ENCODE measurements at regions not wholly inside any gene's neighbourhood (a gene's known extent, or its start where the extent isn't known, plus 50 kb on each side); places are given as distances from the start of the nearest gene placed in this dataset.

DNA sequence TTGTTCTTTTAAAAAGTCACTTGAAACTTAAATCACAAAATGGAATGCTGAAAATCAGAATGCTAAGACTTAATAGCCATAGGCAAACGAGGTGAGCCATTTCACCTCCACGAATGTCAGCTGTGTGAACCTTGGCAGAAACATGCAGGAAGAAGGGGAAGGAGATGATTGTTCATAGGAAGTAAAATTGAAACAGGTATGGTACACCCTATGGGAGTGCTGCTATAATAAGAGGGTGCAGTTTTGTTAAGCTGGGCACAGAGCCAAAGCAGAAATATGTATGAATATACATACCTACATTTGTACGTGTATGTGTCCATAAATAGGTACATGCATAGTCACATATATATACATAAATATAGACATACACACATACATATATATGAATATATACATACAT lies 51.0 kb upstream of the SPINK5 start:
- intact Hi-C loops (cut with DNase I): loop anchor here in 1 of 2 donors (1.0 kb wide), 1 partner anchor 16 kb away; no protein-coding TSS in a partner anchor
- no peaks in the 10 kb centered on the region for H3K4me1 ChIP-seq
- H3K27ac ChIP-seq: no peak overlapping the region
- WGBS, 3 donors: 24 to 35% (median 32%) methylated on average over 3 of the region's 3 CpGs
- no peaks in the 10 kb centered on the region for H3K36me3 ChIP-seq (ENCODE audit: insufficient read depth in 1 of 2, low read depth in 1 of 2)
- no peaks in the 10 kb centered on the region for H3K9me3 ChIP-seq
- H3K27me3 ChIP-seq (ENCODE audit: insufficient read depth in 3 of 3, low read length in 2 of 3): no peaks in the 10 kb centered on the region
- DNase-seq: no peak
- TF ChIP-seq CTCF (IDR thresholded peaks at IDR 0.05): no peak
- no peak for ATAC-seq
- no peak overlapping the region for H3K4me3 ChIP-seq

- H3K9me3 ChIP-seq: no peaks in the 10 kb centered on the region
- no peak for ATAC-seq
- no peaks in the 10 kb centered on the region for H3K27me3 ChIP-seq (ENCODE audit: insufficient read depth in 3 of 3, low read length in 2 of 3)
- no peak overlapping the region for H3K27ac ChIP-seq
- WGBS, 3 donors: 66 to 78% (median 67%) methylated on average over 3 of the region's 3 CpGs
- TF ChIP-seq CTCF (IDR thresholded peaks at IDR 0.05): no peak
- intact Hi-C loops (cut with DNase I): loop anchor here in 1 of 2 donors (1.0 kb wide), 1 partner anchor 14 kb away; no protein-coding TSS in a partner anchor
- DNase-seq: no peak
- no peaks in the 10 kb centered on the region for H3K36me3 ChIP-seq (ENCODE audit: insufficient read depth in 1 of 2, low read depth in 1 of 2)
- no peaks in the 10 kb centered on the region for H3K4me1 ChIP-seq
- H3K4me3 ChIP-seq: no peak overlapping the region
Observed at GRCh38 chr5:148011398-148012137, 52.2 kb upstream of the SPINK5 start.

DNA sequence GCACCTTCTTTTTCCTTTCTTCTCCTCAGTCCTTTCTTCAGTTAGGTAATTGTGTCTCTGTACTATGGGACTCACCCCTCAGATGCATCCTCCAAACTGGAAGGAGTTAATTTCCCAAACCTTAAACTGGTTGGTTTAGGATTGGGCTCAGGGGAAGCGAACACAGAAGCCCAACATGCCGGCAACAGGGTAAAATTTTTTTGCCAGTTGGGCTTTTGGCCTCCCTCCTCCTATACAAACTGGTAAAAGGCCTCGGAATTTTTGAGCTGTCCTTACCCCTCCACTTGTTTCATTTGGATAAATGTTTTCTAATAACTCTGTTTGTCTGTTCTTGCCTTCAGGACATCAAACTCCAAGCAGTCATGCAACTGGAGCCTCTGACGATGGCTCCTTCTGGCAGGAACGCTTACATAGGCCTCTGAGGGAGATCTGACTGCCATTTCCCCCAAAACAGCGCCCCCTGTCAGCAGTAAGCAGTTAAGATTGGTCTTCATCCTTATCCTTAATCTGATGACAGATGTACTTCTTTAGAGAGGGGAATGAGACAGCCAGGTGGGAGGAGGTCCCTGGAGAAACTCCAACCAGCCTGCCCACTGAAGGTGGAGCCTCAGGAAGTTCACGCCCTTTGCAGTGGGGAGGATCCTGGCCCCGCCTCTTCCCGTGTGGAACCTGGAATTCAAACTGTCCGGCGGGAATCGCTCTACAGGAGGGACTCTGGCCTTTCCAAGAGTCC lies 57.8 kb upstream of the SPINK5 start:
- DNase-seq: no peak
- no peaks in the 10 kb centered on the region for H3K36me3 ChIP-seq (ENCODE audit: insufficient read depth in 1 of 2, low read depth in 1 of 2)
- H3K9me3 ChIP-seq: peaks cover 8% of the 10 kb centered on the region
- ATAC-seq: no peak
- intact Hi-C loops (cut with DNase I): no loop called here
- H3K4me1 ChIP-seq: no peaks in the 10 kb centered on the region
- no peak for TF ChIP-seq CTCF (IDR thresholded peaks at IDR 0.05)
- no peak overlapping the region for H3K27ac ChIP-seq
- H3K4me3 ChIP-seq: no peak overlapping the region
- WGBS, 3 donors: 54 to 61% (median 60%) methylated on average over 12 of the region's 12 CpGs
- peaks cover 0 to 2% (median 0%) of the 10 kb centered on the region in 3 donors for H3K27me3 ChIP-seq (ENCODE audit: insufficient read depth in 3 of 3, low read length in 2 of 3)

DNA sequence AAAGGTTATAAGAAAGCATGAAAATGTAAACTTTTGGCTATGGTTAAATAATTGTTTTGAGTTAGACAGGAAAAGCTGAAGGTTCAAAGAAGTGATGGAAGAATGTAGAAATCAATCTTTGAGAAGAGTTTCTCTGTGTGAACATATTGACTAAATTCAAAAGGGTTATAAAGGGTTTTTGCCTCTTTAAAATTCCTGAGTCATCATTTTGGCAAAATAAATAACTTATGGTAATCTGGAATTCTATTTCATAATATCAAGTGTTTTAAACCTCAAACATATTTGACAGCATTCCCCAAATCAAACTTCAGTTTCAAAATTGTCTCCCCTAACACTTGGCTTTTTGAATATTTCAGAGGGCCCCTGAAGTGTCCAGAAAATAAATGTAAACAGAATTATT lies 60.6 kb upstream of the SPINK5 start:
- H3K36me3 ChIP-seq (ENCODE audit: insufficient read depth in 1 of 2, low read depth in 1 of 2): no peaks in the 10 kb centered on the region
- peaks cover 8% of the 10 kb centered on the region for H3K9me3 ChIP-seq
- no peak for TF ChIP-seq CTCF (IDR thresholded peaks at IDR 0.05)
- intact Hi-C loops (cut with DNase I): no loop called here
- H3K4me1 ChIP-seq: no peaks in the 10 kb centered on the region
- no peak overlapping the region for H3K4me3 ChIP-seq
- ATAC-seq: no peak
- no peak overlapping the region for H3K27ac ChIP-seq
- no peak for DNase-seq
- H3K27me3 ChIP-seq (ENCODE audit: insufficient read depth in 3 of 3, low read length in 2 of 3): peaks cover 0 to 2% (median 0%) of the 10 kb centered on the region in 3 donors

Data from psoas muscle (tissue), 7 donors.